HEK293 (cell line): ENCODE measurements at regions not wholly inside any gene's neighbourhood (a gene's known extent, or its start where the extent isn't known, plus 50 kb on each side); places are given as distances from the start of the nearest gene placed in this dataset.

Source experiments
- ATF2 ChIP-seq: fragments of 450-650 bp; formaldehyde crosslinking; IDR thresholded peaks from 2 replicates; pipeline ENCODE4 v1.5.1; 2016; ENCODE audit warnings: missing biosample characterization, missing genetic modification characterization, low read depth
- ELK4 ChIP-seq: IDR thresholded peaks from 2 replicates; pipeline ENCODE4 v1.6.1; 2011; ENCODE audit warnings: mild to moderate bottlenecking, low read depth, low read length, borderline replicate concordance
- YY1 ChIP-seq: fragments of 450-650 bp; formaldehyde crosslinking; IDR thresholded peaks from 2 replicates; pipeline ENCODE4 v1.5.1; 2018; ENCODE audit warnings: missing biosample characterization, missing genetic modification characterization
- ZBTB21 ChIP-seq: fragments of 450-650 bp; formaldehyde crosslinking; IDR thresholded peaks from 2 replicates; pipeline ENCODE4 v1.5.1; 2017; ENCODE audit warnings: missing biosample characterization, missing genetic modification characterization
- ZNF138 ChIP-seq: fragments of 450-650 bp; formaldehyde crosslinking; IDR thresholded peaks from 2 replicates; pipeline ENCODE4 v1.5.1; 2016; ENCODE audit warnings: missing biosample characterization, missing genetic modification characterization, borderline replicate concordance
- ZNF510 ChIP-seq: fragments of 450-650 bp; formaldehyde crosslinking; IDR thresholded peaks from 2 replicates; pipeline ENCODE4 v1.5.1; 2018; ENCODE audit warnings: mild to moderate bottlenecking, missing genetic modification characterization, missing biosample characterization; ENCODE audit not compliant: insufficient replicate concordance
- ZNF623 ChIP-seq: fragments of 450-650 bp; formaldehyde crosslinking; IDR thresholded peaks from 2 replicates; pipeline ENCODE4 v1.5.1; 2016; ENCODE audit warnings: missing biosample characterization, missing genetic modification characterization
- ZNF629 ChIP-seq: fragments of 450-650 bp; formaldehyde crosslinking; IDR thresholded peaks from 2 replicates; pipeline ENCODE4 v1.5.1; 2017; ENCODE audit warnings: missing biosample characterization, missing genetic modification characterization
- ZNF830 ChIP-seq: fragments of 450-650 bp; IDR thresholded peaks from 2 replicates; pipeline ENCODE4 v1.5.0; 2018; ENCODE audit warnings: missing biosample characterization, missing genetic modification characterization, low read depth, mild to moderate bottlenecking, moderate library complexity
- ZXDB ChIP-seq: fragments of 450-650 bp; formaldehyde crosslinking; IDR thresholded peaks from 2 replicates; pipeline ENCODE4 v1.5.1; 2016; ENCODE audit warnings: missing biosample characterization, missing genetic modification characterization
- TF ChIP-seq, protein P1 (sequence below): fragments of 450-650 bp; formaldehyde crosslinking; IDR thresholded peaks from 2 replicates; pipeline ENCODE4 v1.5.1; 2016; ENCODE audit warnings: missing biosample characterization, missing genetic modification characterization
- TF ChIP-seq, protein P2 (sequence below): fragments of 450-650 bp; formaldehyde crosslinking; IDR thresholded peaks from 2 replicates; pipeline ENCODE4 v1.5.1; 2016; ENCODE audit warnings: missing biosample characterization, missing genetic modification characterization
- TF ChIP-seq, protein P3 (sequence below): fragments of 450-650 bp; formaldehyde crosslinking; IDR thresholded peaks from 2 replicates; pipeline ENCODE4 v1.5.1; 2016; ENCODE audit warnings: missing biosample characterization, missing genetic modification characterization

GRCh38 chr1:8107897-8108296 is 81.8 kb upstream of the ERRFI1 start:
- TF ChIP-seq YY1 (tag by site-specific recombination) (no peak), ZNF138 (tag by site-specific recombination) (no peak), ZNF510 (no peak), ZNF629 (tag by site-specific recombination) (no peak), ZNF623 (tag by site-specific recombination) (no peak), ATF2 (tag by site-specific recombination) (no peak), ZNF830 (tag by site-specific recombination) (no peak), ZXDB (tag by site-specific recombination) (no peak), ZBTB21 (no peak), ELK4 (no peak)
- TF ChIP-seq, protein P1, sequence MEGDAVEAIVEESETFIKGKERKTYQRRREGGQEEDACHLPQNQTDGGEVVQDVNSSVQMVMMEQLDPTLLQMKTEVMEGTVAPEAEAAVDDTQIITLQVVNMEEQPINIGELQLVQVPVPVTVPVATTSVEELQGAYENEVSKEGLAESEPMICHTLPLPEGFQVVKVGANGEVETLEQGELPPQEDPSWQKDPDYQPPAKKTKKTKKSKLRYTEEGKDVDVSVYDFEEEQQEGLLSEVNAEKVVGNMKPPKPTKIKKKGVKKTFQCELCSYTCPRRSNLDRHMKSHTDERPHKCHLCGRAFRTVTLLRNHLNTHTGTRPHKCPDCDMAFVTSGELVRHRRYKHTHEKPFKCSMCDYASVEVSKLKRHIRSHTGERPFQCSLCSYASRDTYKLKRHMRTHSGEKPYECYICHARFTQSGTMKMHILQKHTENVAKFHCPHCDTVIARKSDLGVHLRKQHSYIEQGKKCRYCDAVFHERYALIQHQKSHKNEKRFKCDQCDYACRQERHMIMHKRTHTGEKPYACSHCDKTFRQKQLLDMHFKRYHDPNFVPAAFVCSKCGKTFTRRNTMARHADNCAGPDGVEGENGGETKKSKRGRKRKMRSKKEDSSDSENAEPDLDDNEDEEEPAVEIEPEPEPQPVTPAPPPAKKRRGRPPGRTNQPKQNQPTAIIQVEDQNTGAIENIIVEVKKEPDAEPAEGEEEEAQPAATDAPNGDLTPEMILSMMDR (tag by site-specific recombination) = no peak
- TF ChIP-seq, protein P2, sequence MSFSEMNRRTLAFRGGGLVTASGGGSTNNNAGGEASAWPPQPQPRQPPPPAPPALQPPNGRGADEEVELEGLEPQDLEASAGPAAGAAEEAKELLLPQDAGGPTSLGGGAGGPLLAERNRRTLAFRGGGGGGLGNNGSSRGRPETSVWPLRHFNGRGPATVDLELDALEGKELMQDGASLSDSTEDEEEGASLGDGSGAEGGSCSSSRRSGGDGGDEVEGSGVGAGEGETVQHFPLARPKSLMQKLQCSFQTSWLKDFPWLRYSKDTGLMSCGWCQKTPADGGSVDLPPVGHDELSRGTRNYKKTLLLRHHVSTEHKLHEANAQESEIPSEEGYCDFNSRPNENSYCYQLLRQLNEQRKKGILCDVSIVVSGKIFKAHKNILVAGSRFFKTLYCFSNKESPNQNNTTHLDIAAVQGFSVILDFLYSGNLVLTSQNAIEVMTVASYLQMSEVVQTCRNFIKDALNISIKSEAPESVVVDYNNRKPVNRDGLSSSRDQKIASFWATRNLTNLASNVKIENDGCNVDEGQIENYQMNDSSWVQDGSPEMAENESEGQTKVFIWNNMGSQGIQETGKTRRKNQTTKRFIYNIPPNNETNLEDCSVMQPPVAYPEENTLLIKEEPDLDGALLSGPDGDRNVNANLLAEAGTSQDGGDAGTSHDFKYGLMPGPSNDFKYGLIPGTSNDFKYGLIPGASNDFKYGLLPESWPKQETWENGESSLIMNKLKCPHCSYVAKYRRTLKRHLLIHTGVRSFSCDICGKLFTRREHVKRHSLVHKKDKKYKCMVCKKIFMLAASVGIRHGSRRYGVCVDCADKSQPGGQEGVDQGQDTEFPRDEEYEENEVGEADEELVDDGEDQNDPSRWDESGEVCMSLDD (tag by site-specific recombination) = no peak
- TF ChIP-seq, protein P3, sequence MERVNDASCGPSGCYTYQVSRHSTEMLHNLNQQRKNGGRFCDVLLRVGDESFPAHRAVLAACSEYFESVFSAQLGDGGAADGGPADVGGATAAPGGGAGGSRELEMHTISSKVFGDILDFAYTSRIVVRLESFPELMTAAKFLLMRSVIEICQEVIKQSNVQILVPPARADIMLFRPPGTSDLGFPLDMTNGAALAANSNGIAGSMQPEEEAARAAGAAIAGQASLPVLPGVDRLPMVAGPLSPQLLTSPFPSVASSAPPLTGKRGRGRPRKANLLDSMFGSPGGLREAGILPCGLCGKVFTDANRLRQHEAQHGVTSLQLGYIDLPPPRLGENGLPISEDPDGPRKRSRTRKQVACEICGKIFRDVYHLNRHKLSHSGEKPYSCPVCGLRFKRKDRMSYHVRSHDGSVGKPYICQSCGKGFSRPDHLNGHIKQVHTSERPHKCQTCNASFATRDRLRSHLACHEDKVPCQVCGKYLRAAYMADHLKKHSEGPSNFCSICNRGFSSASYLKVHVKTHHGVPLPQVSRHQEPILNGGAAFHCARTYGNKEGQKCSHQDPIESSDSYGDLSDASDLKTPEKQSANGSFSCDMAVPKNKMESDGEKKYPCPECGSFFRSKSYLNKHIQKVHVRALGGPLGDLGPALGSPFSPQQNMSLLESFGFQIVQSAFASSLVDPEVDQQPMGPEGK (tag by site-specific recombination) = no peak
